Heart left ventricle (tissue), 13 donors: ENCODE measurements at regions not wholly inside any gene's neighbourhood (a gene's known extent, or its start where the extent isn't known, plus 50 kb on each side); places are given as distances from the start of the nearest gene placed in this dataset.

Source experiments
- POLR2A ChIP-seq, 2 donors: fragments of 450-650 bp; IDR thresholded peaks; one replicate each; pipeline ENCODE4 v1.6.1; 2017; ENCODE audit warnings: antibody characterized with exemption in 2 of 2, mild to moderate bottlenecking in 2 of 2, moderate library complexity in 2 of 2
- TF ChIP-seq, protein P1 (sequence below), 12 donors: fragments of 200-600 bp; sonication (generic) in 4 of 12; IDR thresholded peaks; one replicate each; pipeline versions ENCODE4 v1.5.0 to v1.8.0; 2018 to 2022; ENCODE audit warnings: antibody characterized with exemption in 12 of 12, mild to moderate bottlenecking in 5 of 12
- donor health status: ischemic (EF 13 %, LVEDD 7.1; RV severe dilation, severe dysfunction).
- donor health status: DM: no; HTN: yes; CAD: no.
- donor health status: DM: no; HTN: no; CAD: no.
- donor health status: ischemic (EF 25% LVEDD 6.9; RV normal size, moderate dysfunction).
- donor health status: ischemic (EF 25% LVEDD 5.7; RV mildly dilated, moderate dysfunction).
- donor health status: ischemic (EF 35%, LVEDD 5.7; RV mildly dilated, moderate dysfunction).
- donor health status: nonischemic (EF 11% LVEDD 7.7; RV severe dilation, severe dysfunction).
- donor health status: DM: yes; HTN: yes; CAD: no.
- donor health status: PGD.
- donor health status: ischemic (EF 29% LVEDD 5.4; RV normal size, mild dysfunction).
- donor health status: nonischemic (EF 23%, LVEDD 6.1; RV moderate dilation, normal function).

DNA sequence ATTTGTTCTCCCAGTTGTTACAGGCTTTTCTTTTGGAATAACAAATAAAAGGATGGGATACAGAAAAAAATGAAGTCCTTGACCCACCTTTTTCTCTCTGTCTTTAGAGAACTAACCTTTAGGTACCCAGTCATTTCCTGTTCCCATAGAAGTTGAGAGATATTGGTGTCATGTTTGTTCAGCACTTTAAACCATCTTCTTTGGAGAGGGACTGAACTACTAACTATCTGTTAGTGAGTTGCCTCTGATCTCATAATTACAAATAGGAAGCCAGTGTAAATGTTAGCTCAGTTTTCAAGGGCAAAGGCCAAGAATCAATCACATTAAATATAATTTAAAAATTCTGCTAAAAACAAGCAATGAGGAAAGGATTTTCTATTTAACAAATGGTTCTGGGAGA, 72.9 kb upstream of the DCBLD2 start:
- TF ChIP-seq, protein P1, sequence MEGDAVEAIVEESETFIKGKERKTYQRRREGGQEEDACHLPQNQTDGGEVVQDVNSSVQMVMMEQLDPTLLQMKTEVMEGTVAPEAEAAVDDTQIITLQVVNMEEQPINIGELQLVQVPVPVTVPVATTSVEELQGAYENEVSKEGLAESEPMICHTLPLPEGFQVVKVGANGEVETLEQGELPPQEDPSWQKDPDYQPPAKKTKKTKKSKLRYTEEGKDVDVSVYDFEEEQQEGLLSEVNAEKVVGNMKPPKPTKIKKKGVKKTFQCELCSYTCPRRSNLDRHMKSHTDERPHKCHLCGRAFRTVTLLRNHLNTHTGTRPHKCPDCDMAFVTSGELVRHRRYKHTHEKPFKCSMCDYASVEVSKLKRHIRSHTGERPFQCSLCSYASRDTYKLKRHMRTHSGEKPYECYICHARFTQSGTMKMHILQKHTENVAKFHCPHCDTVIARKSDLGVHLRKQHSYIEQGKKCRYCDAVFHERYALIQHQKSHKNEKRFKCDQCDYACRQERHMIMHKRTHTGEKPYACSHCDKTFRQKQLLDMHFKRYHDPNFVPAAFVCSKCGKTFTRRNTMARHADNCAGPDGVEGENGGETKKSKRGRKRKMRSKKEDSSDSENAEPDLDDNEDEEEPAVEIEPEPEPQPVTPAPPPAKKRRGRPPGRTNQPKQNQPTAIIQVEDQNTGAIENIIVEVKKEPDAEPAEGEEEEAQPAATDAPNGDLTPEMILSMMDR (IDR thresholded peaks at IDR 0.05) = no peak
- no peak for TF ChIP-seq POLR2A (IDR thresholded peaks at IDR 0.05)
